ENCODE measurements at regions not wholly inside any gene's neighbourhood (a gene's known extent, or its start where the extent isn't known, plus 50 kb on each side); places are given as distances from the start of the nearest gene placed in this dataset.

DNA sequence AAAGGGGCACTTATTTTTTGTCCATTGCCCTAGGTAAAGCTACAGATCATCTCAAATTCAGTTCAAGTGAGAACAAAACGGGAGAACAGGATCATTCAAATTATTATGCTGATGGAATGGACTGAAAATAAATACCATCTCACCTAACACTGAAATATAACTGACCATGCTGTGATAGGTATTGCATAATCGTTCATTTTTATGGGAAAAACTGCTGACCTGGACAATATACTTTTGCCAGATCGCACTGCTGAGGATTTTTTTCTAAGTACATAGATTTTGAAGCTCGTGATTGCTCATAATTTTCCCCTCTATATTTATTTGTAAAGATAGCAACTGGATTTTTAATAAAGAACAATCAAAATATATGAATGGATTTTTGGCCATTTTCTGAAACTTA, 636.6 kb upstream of the NEGR1 start:
- TF ChIP-seq, protein P1, sequence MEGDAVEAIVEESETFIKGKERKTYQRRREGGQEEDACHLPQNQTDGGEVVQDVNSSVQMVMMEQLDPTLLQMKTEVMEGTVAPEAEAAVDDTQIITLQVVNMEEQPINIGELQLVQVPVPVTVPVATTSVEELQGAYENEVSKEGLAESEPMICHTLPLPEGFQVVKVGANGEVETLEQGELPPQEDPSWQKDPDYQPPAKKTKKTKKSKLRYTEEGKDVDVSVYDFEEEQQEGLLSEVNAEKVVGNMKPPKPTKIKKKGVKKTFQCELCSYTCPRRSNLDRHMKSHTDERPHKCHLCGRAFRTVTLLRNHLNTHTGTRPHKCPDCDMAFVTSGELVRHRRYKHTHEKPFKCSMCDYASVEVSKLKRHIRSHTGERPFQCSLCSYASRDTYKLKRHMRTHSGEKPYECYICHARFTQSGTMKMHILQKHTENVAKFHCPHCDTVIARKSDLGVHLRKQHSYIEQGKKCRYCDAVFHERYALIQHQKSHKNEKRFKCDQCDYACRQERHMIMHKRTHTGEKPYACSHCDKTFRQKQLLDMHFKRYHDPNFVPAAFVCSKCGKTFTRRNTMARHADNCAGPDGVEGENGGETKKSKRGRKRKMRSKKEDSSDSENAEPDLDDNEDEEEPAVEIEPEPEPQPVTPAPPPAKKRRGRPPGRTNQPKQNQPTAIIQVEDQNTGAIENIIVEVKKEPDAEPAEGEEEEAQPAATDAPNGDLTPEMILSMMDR (IDR thresholded peaks at IDR 0.05; ENCODE audit: insufficient read depth, low read depth, low read length) = no peak
- H3K4me3 ChIP-seq (ENCODE audit: low read depth, low read length) = no peak overlapping the region
- no peak for DNase-seq (ENCODE audit: low read depth)
- H3K27me3 ChIP-seq (ENCODE audit: control insufficient read depth, insufficient read depth, low read length) = no peaks in the 10 kb centered on the region
- no peaks in the 10 kb centered on the region for H3K36me3 ChIP-seq (ENCODE audit: control insufficient read depth, insufficient read depth, low read length)
- ChIA-PET POLR2A (no interaction called here), CTCF (no interaction called here)

DNA sequence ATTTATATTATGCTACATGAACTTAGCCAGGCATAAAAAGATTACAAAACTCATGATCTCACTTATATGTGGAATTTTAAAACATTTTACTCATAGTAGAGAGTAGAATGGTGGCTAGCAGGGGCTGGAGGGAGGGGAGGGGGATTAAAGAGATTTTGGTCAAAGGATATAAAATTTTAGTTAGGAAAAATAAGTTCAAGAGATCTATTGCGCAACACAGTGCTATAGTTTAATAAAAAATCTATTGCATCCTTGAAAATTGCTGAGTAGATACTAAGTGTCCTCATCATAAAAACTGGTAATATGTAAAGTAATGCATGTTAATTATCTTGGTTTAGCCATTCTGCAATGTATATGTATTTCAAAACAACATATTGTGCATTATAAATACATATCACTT, 635.6 kb upstream of the NEGR1 start:
- ChIA-PET POLR2A (no interaction called here), CTCF (no interaction called here)
- no peaks in the 10 kb centered on the region for H3K36me3 ChIP-seq (ENCODE audit: control insufficient read depth, insufficient read depth, low read length)
- TF ChIP-seq, protein P1 (IDR thresholded peaks at IDR 0.05; ENCODE audit: insufficient read depth, low read depth, low read length) = no peak
- no peak for DNase-seq (ENCODE audit: low read depth)
- no peak overlapping the region for H3K4me3 ChIP-seq (ENCODE audit: low read depth, low read length)
- H3K27me3 ChIP-seq (ENCODE audit: control insufficient read depth, insufficient read depth, low read length) = no peaks in the 10 kb centered on the region

DNA sequence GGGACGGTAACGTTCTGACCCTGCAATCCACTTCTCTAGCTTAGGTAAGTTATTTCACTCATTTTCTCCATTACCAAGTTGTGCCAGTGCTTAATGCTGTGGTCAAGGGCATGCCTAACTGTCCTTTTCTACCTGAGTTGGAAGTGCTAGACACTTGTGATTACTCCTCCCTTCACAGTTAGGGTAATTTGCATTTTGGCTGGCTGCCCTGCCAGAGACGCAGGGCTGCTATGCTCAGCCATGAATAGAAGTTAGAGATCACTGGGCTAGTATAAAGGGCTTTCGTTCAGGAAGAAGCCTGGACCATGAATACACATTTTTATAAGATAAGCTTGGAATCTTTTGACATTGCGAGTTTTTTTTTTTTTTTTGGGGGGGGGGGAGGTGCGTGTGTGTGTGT, 633.2 kb upstream of the NEGR1 start:
- Histone ChIP-seq H3K27me3 (ENCODE audit: control insufficient read depth, insufficient read depth, low read length) (no peaks in the 10 kb centered on the region), H3K4me3 (ENCODE audit: low read depth, low read length) (no peak overlapping the region), H3K36me3 (ENCODE audit: control insufficient read depth, insufficient read depth, low read length) (no peaks in the 10 kb centered on the region)
- TF ChIP-seq, protein P1 (IDR thresholded peaks at IDR 0.05; ENCODE audit: insufficient read depth, low read depth, low read length) = no peak
- ChIA-PET CTCF (no interaction called here), POLR2A (no interaction called here)
- DNase-seq (ENCODE audit: low read depth) = no peak

DNA sequence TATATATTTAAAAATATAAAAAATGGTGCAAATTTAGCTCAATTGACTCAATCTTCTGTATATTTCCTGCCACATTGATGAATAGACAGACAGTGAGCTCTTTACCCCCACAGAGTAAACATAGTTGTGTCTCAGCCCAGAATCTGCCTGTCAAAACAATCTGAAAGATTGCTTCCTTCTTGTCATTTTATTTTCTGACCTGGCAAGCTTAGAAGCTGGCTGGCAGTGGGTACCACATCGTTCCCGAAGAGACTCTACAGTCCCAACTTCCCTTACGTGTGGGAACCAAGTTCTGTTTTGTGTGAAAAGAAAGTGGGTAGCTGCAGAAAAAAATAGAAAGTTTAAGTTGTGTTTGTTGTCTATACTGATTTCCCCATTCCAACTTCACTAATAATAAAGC, 629.3 kb upstream of the NEGR1 start:
- ChIA-PET POLR2A (no interaction called here), CTCF (no interaction called here)
- DNase-seq (ENCODE audit: low read depth) = no peak
- H3K4me3 ChIP-seq (ENCODE audit: low read depth, low read length) = no peak overlapping the region
- TF ChIP-seq, protein P1 (IDR thresholded peaks at IDR 0.05; ENCODE audit: insufficient read depth, low read depth, low read length) = no peak
- no peaks in the 10 kb centered on the region for H3K36me3 ChIP-seq (ENCODE audit: control insufficient read depth, insufficient read depth, low read length)
- no peaks in the 10 kb centered on the region for H3K27me3 ChIP-seq (ENCODE audit: control insufficient read depth, insufficient read depth, low read length)

DNA sequence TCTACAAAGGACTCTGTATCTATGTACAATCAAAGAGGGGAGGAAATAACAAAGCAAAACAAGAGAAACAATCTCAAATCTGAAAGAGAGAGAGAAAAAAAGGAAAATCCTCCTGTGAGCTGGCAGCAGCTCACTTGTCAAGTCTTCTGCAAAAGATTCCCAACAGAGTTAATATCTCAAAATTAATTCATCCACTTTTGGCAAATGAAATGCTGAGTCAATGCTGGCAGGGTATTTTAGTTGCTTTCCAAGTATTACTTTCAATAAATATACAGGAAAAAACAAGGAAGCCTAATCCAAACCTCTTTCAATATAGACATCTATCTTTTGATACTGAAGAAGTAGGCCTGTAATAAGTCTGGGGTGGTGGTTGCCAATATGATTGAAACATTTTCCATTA, 613.9 kb upstream of the NEGR1 start:
- ChIA-PET POLR2A (no interaction called here), CTCF (no interaction called here)
- TF ChIP-seq, protein P1 (IDR thresholded peaks at IDR 0.05; ENCODE audit: insufficient read depth, low read depth, low read length) = no peak
- no peak for DNase-seq (ENCODE audit: low read depth)
- H3K4me3 ChIP-seq (ENCODE audit: low read depth, low read length) = no peak overlapping the region
- no peaks in the 10 kb centered on the region for H3K36me3 ChIP-seq (ENCODE audit: control insufficient read depth, insufficient read depth, low read length)
- H3K27me3 ChIP-seq (ENCODE audit: control insufficient read depth, insufficient read depth, low read length) = no peaks in the 10 kb centered on the region

Measured in BJ (cell line).